HepG2 (cell line): ENCODE measurements at regions not wholly inside any gene's neighbourhood (a gene's known extent, or its start where the extent isn't known, plus 50 kb on each side); places are given as distances from the start of the nearest gene placed in this dataset.
A peak's percentile ranks its signal among the peaks of the same experiment; 100 is the strongest.

Experiments used
- ATAC-seq: fragments of 200-7000 bp; cut with Tn5 transposase; 3 replicates; pipeline ENCODE4 v1.9.1; 2020; ENCODE audit warnings: mild to moderate bottlenecking, moderate library complexity
- BruUV-seq: library from RNA; stranded (reverse); fragments of 400-500 nt; replicated peaks from 2 replicates; lab custom pipeline; 2021; lab: Mats Ljungman, UMichigan
- CTCF ChIA-PET: fragments of 300-600 bp; formaldehyde crosslinking; extraction: SDS; loops from one replicate; lab custom pipeline; 2021; ENCODE audit warnings: low total read pairs, inconsistent platforms, low intra/inter-chr PET ratio; lab: Yijun Ruan, JAX
- POLR2A ChIA-PET: fragments of 350-600 bp; sonication (Branson Sonifier 250); formaldehyde crosslinking; loops from one replicate; lab custom pipeline; 2020; ENCODE audit warnings: antibody characterized with exemption, inconsistent platforms; lab: Yijun Ruan, JAX
- DNase-seq: peaks from one replicate; pipeline ENCODE4 v3.0.0-alpha.2; 2015; ENCODE audit warnings: low spot score
- FAIRE-seq: peaks from 3 replicates; lab custom pipeline; 2011; peaks lifted over from hg19 to GRCh38; lab: Jason Lieb, UNC
- H2AFZ ChIP-seq: one replicate; pipeline ENCODE4 v1.6.1; 2011; ENCODE audit warnings: low read length, inconsistent platforms
- H3K27ac ChIP-seq: fragments of 300-600 bp; 3 replicates; pipeline ENCODE4 v1.8.0; 2011; ENCODE audit warnings: mixed run types, mild to moderate bottlenecking, mixed read lengths, low read length, inconsistent platforms; ENCODE audit not compliant: insufficient read depth; ENCODE audit errors: extremely low read length
- H3K27me3 ChIP-seq, 2 experiments: fragments of 200-600 bp in 1 of 2; 2 replicates in 1 of 2; 3 replicates in 1 of 2; pipeline versions ENCODE4 v1.6.0 to v1.8.0; 2011; ENCODE audit warnings: low read length in 2 of 2, mild to moderate bottlenecking in 2 of 2, moderate library complexity in 2 of 2, inconsistent platforms in 1 of 2; ENCODE audit not compliant: insufficient read depth in 2 of 2, control insufficient read depth in 1 of 2
- H3K36me3 ChIP-seq, 2 experiments: fragments of 200-600 bp in 1 of 2; replicated peaks in 1 of 2; 2 replicates in 1 of 2; 3 replicates in 1 of 2; pipeline versions ENCODE4 v1.5.1 to v1.8.0; 2011; ENCODE audit warnings: low read length in 2 of 2, inconsistent platforms in 1 of 2; ENCODE audit not compliant: insufficient read depth in 2 of 2, control insufficient read depth in 1 of 2
- H3K4me1 ChIP-seq: 2 replicates; pipeline ENCODE4 v1.5.1; 2012; ENCODE audit warnings: low read length, inconsistent platforms; ENCODE audit not compliant: insufficient read depth
- H3K4me2 ChIP-seq: 2 replicates; pipeline ENCODE4 v1.6.0; 2011; ENCODE audit warnings: low read depth, low read length, inconsistent platforms
- H3K4me3 ChIP-seq, 3 experiments: fragments of 200-600 bp in 1 of 3; sonication (generic), shearing (Covaris generic) in 1 of 3; replicated peaks in 1 of 3; 2 replicates each; pipeline ENCODE4 v1.5.1; 2011 to 2016; ENCODE audit warnings: low read length in 3 of 3, inconsistent platforms in 2 of 3, low read depth in 2 of 3, mild to moderate bottlenecking in 2 of 3, control low read depth in 1 of 3, mixed read lengths in 1 of 3; ENCODE audit not compliant: insufficient read depth in 1 of 3
- H3K79me2 ChIP-seq: one replicate; pipeline ENCODE4 v1.6.1; 2011; ENCODE audit warnings: low read length, inconsistent platforms; ENCODE audit not compliant: insufficient read depth
- H3K9ac ChIP-seq: 2 replicates; pipeline ENCODE4 v1.6.0; 2011; ENCODE audit warnings: mild to moderate bottlenecking, low read depth, low read length, inconsistent platforms; ENCODE audit not compliant: insufficient read depth
- H3K9me3 ChIP-seq: 2 replicates; pipeline ENCODE4 v1.5.1; 2012; ENCODE audit warnings: mild to moderate bottlenecking, low read length
- H4K20me1 ChIP-seq: 2 replicates; pipeline ENCODE4 v1.6.0; 2011; ENCODE audit warnings: inconsistent platforms, mild to moderate bottlenecking, low read length, moderate library complexity; ENCODE audit not compliant: insufficient read depth
- BHLHE40 ChIP-seq: IDR thresholded peaks from 2 replicates; pipeline ENCODE4 v1.6.1; 2011; ENCODE audit warnings: low read length, improper control_type of control experiment
- CREM ChIP-seq, 2 experiments: sonication (generic) in 1 of 2; formaldehyde crosslinking in 1 of 2; IDR thresholded peaks; 2 replicates each; pipeline versions ENCODE4 v1.4.0 to v1.6.1; 2016 to 2020; ENCODE audit warnings: antibody characterized with exemption in 1 of 2, mild to moderate bottlenecking in 1 of 2, missing genetic modification reagents in 1 of 2
- CTCF ChIP-seq: sonication (generic); formaldehyde crosslinking; IDR thresholded peaks from 2 replicates; pipeline ENCODE4 v1.5.0; 2020; ENCODE audit warnings: mild to moderate bottlenecking, missing genetic modification reagents, moderate library complexity
- ELF3 ChIP-seq: IDR thresholded peaks from 2 replicates; pipeline ENCODE4 v1.6.1; 2016; ENCODE audit warnings: missing genetic modification reagents, missing compliant biosample characterization
- ESRRA ChIP-seq: sonication (generic); formaldehyde crosslinking; IDR thresholded peaks from 2 replicates; pipeline ENCODE4 v1.5.1; 2020; ENCODE audit warnings: mild to moderate bottlenecking, low read depth, missing genetic modification reagents
- FOXP4 ChIP-seq: sonication (generic); formaldehyde crosslinking; IDR thresholded peaks from 2 replicates; pipeline ENCODE4 v1.4.0; 2020; ENCODE audit warnings: missing genetic modification reagents
- GATAD2A ChIP-seq: IDR thresholded peaks from 2 replicates; pipeline ENCODE4 v1.6.1; 2016
- KDM5A ChIP-seq: fragments of 200-600 bp; sonication (generic); IDR thresholded peaks from 2 replicates; pipeline ENCODE4 v1.7.0; 2018; ENCODE audit warnings: antibody characterized with exemption, mild to moderate bottlenecking, low read length, borderline replicate concordance
- KDM5B ChIP-seq: sonication (generic); formaldehyde crosslinking; IDR thresholded peaks from 2 replicates; pipeline ENCODE4 v1.4.0; 2020; ENCODE audit warnings: missing genetic modification reagents, mild to moderate bottlenecking, borderline replicate concordance
- MED1 ChIP-seq: sonication (generic); formaldehyde crosslinking; IDR thresholded peaks from 2 replicates; pipeline ENCODE4 v1.4.0; 2020; ENCODE audit warnings: missing genetic modification reagents
- PHF21A ChIP-seq: sonication (generic); formaldehyde crosslinking; IDR thresholded peaks from 2 replicates; pipeline ENCODE4 v1.5.0; 2020; ENCODE audit warnings: mild to moderate bottlenecking, missing genetic modification reagents
- RAD21 ChIP-seq: fragments of 450-650 bp; formaldehyde crosslinking; IDR thresholded peaks from 2 replicates; pipeline ENCODE4 v1.5.0; 2020; ENCODE audit warnings: mild to moderate bottlenecking
- RARA ChIP-seq: IDR thresholded peaks from 2 replicates; pipeline ENCODE4 v1.6.1; 2016; ENCODE audit warnings: missing genetic modification reagents, missing compliant biosample characterization
- SAP130 ChIP-seq: IDR thresholded peaks from 2 replicates; pipeline ENCODE4 v1.6.1; 2016; ENCODE audit warnings: low read depth
- SMC3 ChIP-seq: IDR thresholded peaks from 2 replicates; pipeline ENCODE4 v1.6.1; 2011; ENCODE audit warnings: low read length, improper control_type of control experiment
- STAG1 ChIP-seq: sonication (generic); formaldehyde crosslinking; IDR thresholded peaks from 2 replicates; pipeline ENCODE4 v1.4.0; 2020; ENCODE audit warnings: missing genetic modification reagents
- ZNF34 ChIP-seq: sonication (generic); formaldehyde crosslinking; IDR thresholded peaks from 2 replicates; pipeline ENCODE4 v1.4.0; 2020; ENCODE audit warnings: mild to moderate bottlenecking, missing genetic modification reagents, borderline replicate concordance
- ZSCAN21 ChIP-seq: sonication (generic); formaldehyde crosslinking; IDR thresholded peaks from 2 replicates; pipeline ENCODE4 v1.8.0; 2022; ENCODE audit warnings: mild to moderate bottlenecking, missing genetic modification reagents, moderate library complexity, borderline replicate concordance
- WGBS: methylation state at CpG from one replicate; pipeline ENCODE4 v1.1.6; 2017; ENCODE audit warnings: low lambda C conversion rate; 5-methylcytosine and 5-hydroxymethylcytosine counted together
- in situ Hi-C: cut with HindIII; loops from 2 replicates; pipeline ENCODE4 v1.10.0; 2017; ENCODE audit warnings: low pct_unique_long_range_greater_than_20kb; ENCODE audit not compliant: extremely low pct_ligation_motif_present
- intact Hi-C: fragments of 100-400 bp; cut with micrococcal nuclease; formaldehyde crosslinking; loops from one replicate; pipeline ENCODE4 v1.10.0; 2022; ENCODE audit not compliant: unreplicated experiment
- TF ChIP-seq, protein P1 (sequence below): sonication (generic); formaldehyde crosslinking; IDR thresholded peaks from 2 replicates; pipeline ENCODE4 v1.8.0; 2022; ENCODE audit warnings: missing genetic modification reagents, mild to moderate bottlenecking, borderline replicate concordance

- H3K27ac ChIP-seq, result peak overlapping the region; percentile 96
- H3K27me3 ChIP-seq, result no peaks in the 10 kb centered on the region
- no peak for ATAC-seq
- no peaks in the 10 kb centered on the region for H4K20me1 ChIP-seq
- peaks cover 75% of the 10 kb centered on the region for H3K4me1 ChIP-seq
- TF ChIP-seq SAP130 (CRISPR knock-in tag), result 0 out of 2 replicates have a peak, but pooled peaks have one; percentile 5
- TF ChIP-seq RAD21 (CRISPR knock-in tag), result 0 out of 2 replicates have a peak, but pooled peaks have one; percentile 31
- peak; percentile 38; the same call in 1 of the 2 replicates for TF ChIP-seq BHLHE40
- peak; percentile 50 for TF ChIP-seq CTCF (CRISPR knock-in tag)
- peak; percentile 68 for TF ChIP-seq STAG1 (CRISPR knock-in tag)
- 0 out of 2 replicates have a peak, but pooled peaks have one; percentile 16 for TF ChIP-seq FOXP4 (CRISPR knock-in tag)
- TF ChIP-seq ZSCAN21 (CRISPR knock-in tag), result no peak
- TF ChIP-seq RARA (CRISPR knock-in tag), result peak; percentile 84
- peak; percentile 42; the same call in 1 of the 2 replicates for TF ChIP-seq GATAD2A
- peak; percentile 72 for TF ChIP-seq SMC3
- no peak for TF ChIP-seq ESRRA (CRISPR knock-in tag)
- TF ChIP-seq CREM (IDR thresholded peaks at IDR 0.05), result 0 out of 2 replicates have a peak, but pooled peaks have one; percentile 16
- TF ChIP-seq CREM (CRISPR knock-in tag; IDR thresholded peaks at IDR 0.05), result no peak
- TF ChIP-seq, protein P1, sequence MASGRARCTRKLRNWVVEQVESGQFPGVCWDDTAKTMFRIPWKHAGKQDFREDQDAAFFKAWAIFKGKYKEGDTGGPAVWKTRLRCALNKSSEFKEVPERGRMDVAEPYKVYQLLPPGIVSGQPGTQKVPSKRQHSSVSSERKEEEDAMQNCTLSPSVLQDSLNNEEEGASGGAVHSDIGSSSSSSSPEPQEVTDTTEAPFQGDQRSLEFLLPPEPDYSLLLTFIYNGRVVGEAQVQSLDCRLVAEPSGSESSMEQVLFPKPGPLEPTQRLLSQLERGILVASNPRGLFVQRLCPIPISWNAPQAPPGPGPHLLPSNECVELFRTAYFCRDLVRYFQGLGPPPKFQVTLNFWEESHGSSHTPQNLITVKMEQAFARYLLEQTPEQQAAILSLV (CRISPR knock-in tag), result no peak
- TF ChIP-seq ELF3 (CRISPR knock-in tag), result peak; percentile 22; the same call in 1 of the 2 replicates
- 0 out of 2 replicates have a peak, but pooled peaks have one; percentile 33 for TF ChIP-seq MED1 (CRISPR knock-in tag)
- TF ChIP-seq KDM5B (CRISPR knock-in tag), result no peak
- TF ChIP-seq PHF21A (CRISPR knock-in tag), result 0 out of 2 replicates have a peak, but pooled peaks have one; percentile 25
- TF ChIP-seq KDM5A, result peak; percentile 46; the same call in 1 of the 2 replicates
- no peak for TF ChIP-seq ZNF34 (CRISPR knock-in tag)
- in situ Hi-C loops (loop anchor here (10.0 kb wide), 1 partner anchor 122 kb away; the partner anchor contains the start of gene ACSL4), intact Hi-C loops (no loop called here)
- H2AFZ ChIP-seq, result no peak overlapping the region
- no peaks in the 10 kb centered on the region for H3K9me3 ChIP-seq
- H3K79me2 ChIP-seq, result peaks cover 13% of the 10 kb centered on the region
- no peak for FAIRE-seq
- H3K9ac ChIP-seq, result 0 out of 2 replicates have a peak overlapping the region, but pooled peaks have one; percentile 39
- H3K36me3 ChIP-seq, result no peaks in the 10 kb centered on the region
- 4% methylated on average over 5 of the region's 5 CpGs for WGBS
- BruUV-seq, result no TSS peak
- no peak overlapping the region; a peak in 1 of 6 replicates for H3K4me3 ChIP-seq
- CTCF ChIA-PET, result interaction anchor here (1.7 kb wide), 1 partner anchor 144 kb away, joined by 9 read pairs; no protein-coding TSS in a partner anchor
- H3K4me2 ChIP-seq, result peak overlapping the region; percentile 82
- POLR2A ChIA-PET, result interaction anchor here (0.6 to 2.2 kb wide), 13 partner anchors 15 to 149 kb away, joined by 3 to 12 read pairs (median 4); partner anchors contain the start of gene ACSL4
- peak; percentile 28 for DNase-seq
Observed at GRCh38 chrX:109856974-109857373, 123.9 kb upstream of the ACSL4 start.
